CD4-positive, alpha-beta T cell (primary cell): ENCODE measurements at regions not wholly inside any gene's neighbourhood (a gene's known extent, or its start where the extent isn't known, plus 50 kb on each side); places are given as distances from the start of the nearest gene placed in this dataset.

Source experiments
- ATAC-seq: fragments of 200-7000 bp; cut with Tn5 transposase; one replicate; pipeline ENCODE4 v1.10.0; 2022; ENCODE audit warnings: mild to moderate bottlenecking; ENCODE audit not compliant: poor library complexity
- CTCF ChIA-PET: fragments of 350-600 bp; sonication (Branson Sonifier 250); formaldehyde crosslinking; loops from one replicate; lab custom pipeline; 2021; ENCODE audit warnings: antibody characterized with exemption, inconsistent platforms; lab: Charles Lee
- POLR2A ChIA-PET: fragments of 350-600 bp; sonication (Branson Sonifier 250); formaldehyde crosslinking; loops from one replicate; lab custom pipeline; 2021; ENCODE audit warnings: antibody characterized with exemption, inconsistent platforms; lab: Charles Lee
- DNase-seq, 14 experiments: peaks; one replicate each; pipeline ENCODE4 v3.0.0-alpha.2; 2013 to 2020; ENCODE audit warnings: mixed read lengths in 2 of 14
- H3K27ac ChIP-seq, 2 donors: one replicate each; pipeline versions ENCODE4 v1.5.1 to v1.7.0; 2013; ENCODE audit warnings: low read length in 2 of 2, low read depth in 1 of 2, mild to moderate bottlenecking in 1 of 2
- H3K27me3 ChIP-seq, 2 experiments: 1 replicate in 1 of 2; 2 replicates in 1 of 2; pipeline versions ENCODE4 v1.6.1 to v1.7.0; 2013; ENCODE audit warnings: low read length in 2 of 2, control low read depth in 1 of 2, mild to moderate bottlenecking in 1 of 2, moderate library complexity in 1 of 2; ENCODE audit not compliant: insufficient read depth in 2 of 2, control insufficient read depth in 1 of 2
- H3K36me3 ChIP-seq: one replicate; pipeline ENCODE4 v1.6.1; 2013; ENCODE audit warnings: low read length, control low read depth; ENCODE audit not compliant: insufficient read depth
- H3K4me1 ChIP-seq: one replicate; pipeline ENCODE4 v1.6.1; 2013; ENCODE audit warnings: low read length, control low read depth; ENCODE audit not compliant: insufficient read depth
- H3K4me3 ChIP-seq: one replicate; pipeline ENCODE4 v1.5.1; 2013; ENCODE audit warnings: mild to moderate bottlenecking, low read length, moderate library complexity
- H3K9me3 ChIP-seq, 2 experiments: 1 replicate in 1 of 2; 2 replicates in 1 of 2; pipeline versions ENCODE4 v1.6.1 to v1.7.0; 2013; ENCODE audit warnings: low read length in 2 of 2, mild to moderate bottlenecking in 2 of 2, control low read depth in 1 of 2, moderate library complexity in 1 of 2; ENCODE audit not compliant: control insufficient read depth in 1 of 2, insufficient read depth in 1 of 2
- H3K27ac Mint-ChIP-seq: one replicate; pipeline ENCODE4 v1.8.0; 2020; ENCODE audit warnings: mixed read lengths
- H3K27me3 Mint-ChIP-seq: one replicate; pipeline ENCODE4 v1.8.0; 2021; ENCODE audit warnings: mixed read lengths
- H3K36me3 Mint-ChIP-seq: one replicate; pipeline ENCODE4 v1.8.0; 2021; ENCODE audit warnings: low read depth, mixed read lengths
- H3K4me1 Mint-ChIP-seq: one replicate; pipeline ENCODE4 v1.8.0; 2021; ENCODE audit warnings: low read depth, mixed read lengths
- H3K4me3 Mint-ChIP-seq: one replicate; pipeline ENCODE4 v1.8.0; 2020; ENCODE audit warnings: mild to moderate bottlenecking, mixed read lengths
- H3K9me3 Mint-ChIP-seq: one replicate; pipeline ENCODE4 v1.8.0; 2020; ENCODE audit warnings: mixed read lengths
- intact Hi-C, 2 experiments: fragments of 100-400 bp; cut with DNase I in 1 of 2; cut with micrococcal nuclease in 1 of 2; formaldehyde crosslinking; loops; one replicate each; pipeline versions ENCODE4 v1.15.1 to v1.9.0; 2023 to 2025; cut with DNase I, micrococcal nuclease
- TF ChIP-seq, protein P1 (sequence below): fragments of 200-600 bp; IDR thresholded peaks from one replicate; pipeline ENCODE4 v1.8.0; 2022; ENCODE audit warnings: antibody characterized with exemption, mild to moderate bottlenecking

GRCh38 chr4:108377021-108377420, 208.3 kb upstream of the LEF1 start:
- peaks cover 22% of the 10 kb centered on the region for H3K4me1 Mint-ChIP-seq
- H3K36me3 Mint-ChIP-seq, result no peaks in the 10 kb centered on the region
- Histone ChIP-seq H3K4me1 (peaks cover 15% of the 10 kb centered on the region), H3K9me3 (no peaks in the 10 kb centered on the region), H3K27me3 (no peaks in the 10 kb centered on the region), H3K36me3 (no peaks in the 10 kb centered on the region), H3K27ac (no peak overlapping the region), H3K4me3 (no peak overlapping the region)
- H3K4me3 Mint-ChIP-seq, result no peak overlapping the region
- no peaks in the 10 kb centered on the region for H3K27me3 Mint-ChIP-seq
- H3K27ac Mint-ChIP-seq, result no peak overlapping the region
- TF ChIP-seq, protein P1, sequence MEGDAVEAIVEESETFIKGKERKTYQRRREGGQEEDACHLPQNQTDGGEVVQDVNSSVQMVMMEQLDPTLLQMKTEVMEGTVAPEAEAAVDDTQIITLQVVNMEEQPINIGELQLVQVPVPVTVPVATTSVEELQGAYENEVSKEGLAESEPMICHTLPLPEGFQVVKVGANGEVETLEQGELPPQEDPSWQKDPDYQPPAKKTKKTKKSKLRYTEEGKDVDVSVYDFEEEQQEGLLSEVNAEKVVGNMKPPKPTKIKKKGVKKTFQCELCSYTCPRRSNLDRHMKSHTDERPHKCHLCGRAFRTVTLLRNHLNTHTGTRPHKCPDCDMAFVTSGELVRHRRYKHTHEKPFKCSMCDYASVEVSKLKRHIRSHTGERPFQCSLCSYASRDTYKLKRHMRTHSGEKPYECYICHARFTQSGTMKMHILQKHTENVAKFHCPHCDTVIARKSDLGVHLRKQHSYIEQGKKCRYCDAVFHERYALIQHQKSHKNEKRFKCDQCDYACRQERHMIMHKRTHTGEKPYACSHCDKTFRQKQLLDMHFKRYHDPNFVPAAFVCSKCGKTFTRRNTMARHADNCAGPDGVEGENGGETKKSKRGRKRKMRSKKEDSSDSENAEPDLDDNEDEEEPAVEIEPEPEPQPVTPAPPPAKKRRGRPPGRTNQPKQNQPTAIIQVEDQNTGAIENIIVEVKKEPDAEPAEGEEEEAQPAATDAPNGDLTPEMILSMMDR, result no peak
- H3K9me3 Mint-ChIP-seq, result no peaks in the 10 kb centered on the region
- CTCF ChIA-PET, result no interaction called here
- intact Hi-C loops, result no loop called here
- DNase-seq (no peak), ATAC-seq (no peak)
- POLR2A ChIA-PET, result no interaction called here

DNA sequence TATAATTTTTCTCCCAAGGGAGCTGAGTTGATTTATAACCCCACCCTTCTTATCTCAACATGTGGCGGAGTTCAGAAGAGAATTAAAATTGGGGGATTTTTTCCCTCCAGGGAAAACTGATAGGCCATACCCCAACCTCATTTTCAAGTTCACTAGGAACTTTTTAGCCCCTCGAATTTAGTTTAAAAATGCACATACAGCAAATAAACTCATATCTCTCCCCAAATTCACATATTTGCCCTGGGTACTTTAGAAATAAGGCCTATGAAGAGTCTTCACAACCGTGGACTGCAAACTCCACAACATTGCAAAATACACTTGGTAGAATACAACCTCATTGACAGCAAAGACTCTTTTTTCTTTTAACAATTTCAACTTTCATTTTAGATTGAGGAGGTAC, 206.7 kb upstream of the LEF1 start:
- H3K36me3 Mint-ChIP-seq, result no peaks in the 10 kb centered on the region
- Histone ChIP-seq H3K36me3 (no peaks in the 10 kb centered on the region), H3K27me3 (no peaks in the 10 kb centered on the region), H3K4me3 (no peak overlapping the region), H3K4me1 (peaks cover 29% of the 10 kb centered on the region), H3K9me3 (no peaks in the 10 kb centered on the region), H3K27ac (no peak overlapping the region)
- ATAC-seq, result no peak
- intact Hi-C loops, result no loop called here
- no peaks in the 10 kb centered on the region for H3K9me3 Mint-ChIP-seq
- ChIA-PET POLR2A (interaction anchor here (1.7 kb wide), 1 partner anchor 20 kb away, joined by 5 read pairs; no protein-coding TSS in a partner anchor), CTCF (no interaction called here)
- TF ChIP-seq, protein P1, result no peak
- H3K27me3 Mint-ChIP-seq, result no peaks in the 10 kb centered on the region
- H3K4me1 Mint-ChIP-seq, result peaks cover 38% of the 10 kb centered on the region
- no peak overlapping the region for H3K27ac Mint-ChIP-seq
- DNase-seq, result no peak
- no peak overlapping the region for H3K4me3 Mint-ChIP-seq

- no peaks in the 10 kb centered on the region for H3K9me3 Mint-ChIP-seq
- peak overlapping the region; percentile 22 for H3K27ac Mint-ChIP-seq
- H3K4me3 ChIP-seq, result peak overlapping the region; percentile 3
- TF ChIP-seq, protein P1, result no peak
- H3K4me1 ChIP-seq, result peaks cover 33% of the 10 kb centered on the region
- H3K27me3 Mint-ChIP-seq, result no peaks in the 10 kb centered on the region
- peaks cover 47% of the 10 kb centered on the region for H3K4me1 Mint-ChIP-seq
- H3K9me3 ChIP-seq, result no peaks in the 10 kb centered on the region
- intact Hi-C loops, result no loop called here
- ChIA-PET POLR2A (interaction anchor here (1.0 to 6.0 kb wide), 6 partner anchors 12 to 95 kb away, joined by 3 to 31 read pairs (median 4); no protein-coding TSS in a partner anchor), CTCF (no interaction called here)
- no peaks in the 10 kb centered on the region for H3K27me3 ChIP-seq
- DNase-seq (peak in 7 of 14 experiments; percentile 15 to 69 (median 50)), ATAC-seq (peak; percentile 44)
- H3K36me3 ChIP-seq, result no peaks in the 10 kb centered on the region
- H3K4me3 Mint-ChIP-seq, result peak overlapping the region; percentile 57
- no peak overlapping the region for H3K27ac ChIP-seq
- H3K36me3 Mint-ChIP-seq, result no peaks in the 10 kb centered on the region
Observed at GRCh38 chr4:108372681-108373080, 203.9 kb upstream of the LEF1 start.
